DMS 273 treated with DMSO at 0.1 percent for 48 hours (cell line): ENCODE measurements at regions not wholly inside any gene's neighbourhood (a gene's known extent, or its start where the extent isn't known, plus 50 kb on each side); places are given as distances from the start of the nearest gene placed in this dataset.
"Not testable (repeated sequence)": the region's sequence is repeated elsewhere in the genome, so short reads cannot be mapped to it uniquely, and the experiment has no call there.

Experiments
- DNase-seq: peaks from one replicate; lab custom pipeline; 2025; lab: John Stamatoyannopoulos, UW

GRCh38 chr14:28121512-28122297 is 644.9 kb upstream of the FOXG1 start:
- DNase-seq = no peak

- DNase-seq = no peak
Measured at GRCh38 chr14:28130610-28131284, 635.8 kb upstream of the FOXG1 start.

- DNase-seq = no peak
Measured at GRCh38 chr14:28138341-28138740, 628.2 kb upstream of the FOXG1 start.

- DNase-seq = no peak
Measured at GRCh38 chr14:28141662-28142061, 624.9 kb upstream of the FOXG1 start.

GRCh38 chr14:28142400-28143015 is 624.1 kb upstream of the FOXG1 start:
- no peak for DNase-seq

GRCh38 chr14:28143316-28143715 is 623.3 kb upstream of the FOXG1 start:
- no peak for DNase-seq

- no peak for DNase-seq
Measured at GRCh38 chr14:28151926-28152325, 614.7 kb upstream of the FOXG1 start.

- no peak for DNase-seq
Measured at GRCh38 chr14:28152453-28153044, 614.0 kb upstream of the FOXG1 start.

GRCh38 chr14:28157289-28157869 is 609.2 kb upstream of the FOXG1 start:
- no peak for DNase-seq

- no peak for DNase-seq
Measured at GRCh38 chr14:28157887-28158791, 608.4 kb upstream of the FOXG1 start.

GRCh38 chr14:28161040-28161439 is 605.5 kb upstream of the FOXG1 start:
- DNase-seq = no peak

- DNase-seq = no peak
Measured at GRCh38 chr14:28163233-28163632, 603.4 kb upstream of the FOXG1 start.

- no peak for DNase-seq
Measured at GRCh38 chr14:28163897-28164296, 602.7 kb upstream of the FOXG1 start.

- not testable (repeated sequence) for DNase-seq
Measured at GRCh38 chr14:28187902-28188830, 578.4 kb upstream of the FOXG1 start.

- no peak for DNase-seq
Measured at GRCh38 chr14:28196878-28197277, 569.7 kb upstream of the FOXG1 start.

GRCh38 chr14:28220391-28220790 is 546.2 kb upstream of the FOXG1 start:
- no peak for DNase-seq

- no peak for DNase-seq
Measured at GRCh38 chr14:28240909-28241308, 525.7 kb upstream of the FOXG1 start.

GRCh38 chr14:28242895-28243294 is 523.7 kb upstream of the FOXG1 start:
- DNase-seq = no peak

- no peak for DNase-seq
Measured at GRCh38 chr14:28243600-28243999, 523.0 kb upstream of the FOXG1 start.

- no peak for DNase-seq
Measured at GRCh38 chr14:28245216-28245615, 521.4 kb upstream of the FOXG1 start.
